ENCODE measurements at regions not wholly inside any gene's neighbourhood (a gene's known extent, or its start where the extent isn't known, plus 50 kb on each side); places are given as distances from the start of the nearest gene placed in this dataset.
"Not testable (repeated sequence)": the region's sequence is repeated elsewhere in the genome, so short reads cannot be mapped to it uniquely, and the experiment has no call there.

DNA sequence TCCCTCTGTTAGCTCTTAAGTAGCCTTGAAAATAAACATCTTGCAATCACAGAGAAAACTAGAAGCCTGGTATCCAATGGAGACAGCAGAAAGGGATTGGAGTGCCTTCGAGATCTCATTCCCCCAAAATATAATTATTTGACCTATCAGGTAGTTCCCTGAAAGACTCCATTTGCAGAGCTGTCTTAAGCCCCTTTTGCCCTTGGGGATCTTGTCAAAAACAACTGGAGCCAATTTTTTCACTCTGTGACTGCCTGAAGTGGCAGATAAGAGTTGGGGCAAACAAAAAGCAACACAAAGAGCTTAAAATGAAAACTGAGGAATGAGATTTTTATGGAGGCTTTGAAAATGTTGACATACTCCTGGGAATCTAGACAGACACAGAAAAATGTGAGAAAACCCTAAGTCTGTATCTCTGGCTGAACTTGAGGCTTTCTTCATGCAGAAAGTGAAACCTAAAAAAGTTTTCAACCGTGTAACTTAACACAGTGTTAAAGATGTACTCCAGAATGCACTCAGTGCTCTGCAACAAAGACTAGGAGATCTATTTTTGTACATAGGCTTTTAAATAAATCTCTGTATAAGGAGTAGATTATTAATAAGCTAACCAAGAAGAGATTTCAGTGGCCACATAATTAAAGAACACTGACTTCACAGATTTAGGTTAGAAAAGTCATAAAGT lies 971.1 kb upstream of the MAN1A1 start:
- no peak for DNase-seq

DNA sequence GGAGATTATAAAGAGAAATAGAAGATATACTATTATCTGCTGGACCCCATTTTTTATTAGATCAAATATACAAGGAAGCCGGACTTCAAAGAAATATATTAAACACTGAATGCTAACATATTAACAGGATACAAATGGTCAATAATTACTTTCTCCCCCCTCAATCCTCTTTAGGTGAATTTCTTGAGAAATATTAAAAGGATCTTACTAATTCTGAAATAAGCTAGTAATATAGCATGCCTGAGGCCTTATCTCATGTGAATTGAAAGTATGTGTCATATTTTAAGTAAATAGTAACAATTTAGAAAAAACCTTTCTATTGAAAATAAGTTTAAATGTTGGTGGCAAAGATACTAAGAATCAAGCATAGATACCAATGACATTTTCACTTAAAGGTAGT lies 954.7 kb upstream of the MAN1A1 start:
- no peak for DNase-seq

DNA sequence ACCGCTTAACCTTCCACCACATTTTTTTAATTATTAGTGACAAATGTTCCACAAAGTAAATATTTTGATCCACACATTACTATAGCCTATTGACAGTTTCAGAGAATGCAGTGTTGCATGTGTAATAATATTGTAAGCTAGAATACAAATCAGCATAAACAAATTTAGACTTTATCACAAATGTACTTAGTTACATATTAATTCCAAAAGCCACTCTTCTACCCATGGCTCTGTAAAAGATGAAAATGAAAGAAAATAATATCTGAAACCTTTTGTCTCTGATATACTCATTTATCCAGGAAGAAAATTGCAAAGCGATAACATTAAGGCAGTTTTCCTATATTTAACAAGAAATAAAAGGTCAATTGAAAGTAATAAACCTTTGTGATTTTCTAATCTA lies 954.0 kb upstream of the MAN1A1 start:
- DNase-seq = no peak

DNA sequence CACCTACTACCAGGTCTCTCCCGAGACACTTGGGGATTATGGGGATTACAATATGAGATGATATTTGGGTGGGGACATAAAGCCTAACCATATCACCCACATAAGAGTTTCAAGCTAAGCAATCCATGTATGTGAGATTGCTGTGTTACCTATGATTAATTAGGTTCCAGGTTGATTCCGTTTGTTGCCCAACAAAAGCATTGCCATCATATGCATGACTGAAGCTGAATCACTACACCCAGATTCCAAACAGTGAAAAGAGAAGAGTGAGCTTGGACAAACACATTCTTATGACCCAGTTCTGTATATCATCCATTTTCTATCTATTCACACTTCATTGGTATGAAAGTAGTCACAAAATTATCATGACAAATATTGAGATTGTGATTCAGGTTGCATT lies 952.5 kb upstream of the MAN1A1 start:
- DNase-seq = no peak

DNA sequence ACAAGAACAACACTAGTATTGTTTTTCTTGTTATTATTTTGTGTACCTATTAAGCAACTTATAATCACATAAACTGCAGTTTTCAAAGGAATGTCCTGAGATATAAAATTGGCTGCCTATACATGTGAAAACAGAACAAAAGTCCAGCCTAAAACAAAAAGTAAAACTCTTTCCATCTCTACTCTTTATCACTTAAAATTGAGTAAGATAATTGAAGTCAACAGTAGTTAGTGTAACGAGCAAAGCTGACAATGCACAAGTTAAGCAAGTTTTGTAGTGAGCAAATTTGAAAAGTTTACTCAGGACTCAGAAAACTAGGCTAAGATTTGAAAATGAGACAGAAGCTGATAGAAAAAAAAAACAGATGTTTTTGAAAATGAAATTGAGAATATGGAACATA lies 941.4 kb upstream of the MAN1A1 start:
- no peak for DNase-seq

DNA sequence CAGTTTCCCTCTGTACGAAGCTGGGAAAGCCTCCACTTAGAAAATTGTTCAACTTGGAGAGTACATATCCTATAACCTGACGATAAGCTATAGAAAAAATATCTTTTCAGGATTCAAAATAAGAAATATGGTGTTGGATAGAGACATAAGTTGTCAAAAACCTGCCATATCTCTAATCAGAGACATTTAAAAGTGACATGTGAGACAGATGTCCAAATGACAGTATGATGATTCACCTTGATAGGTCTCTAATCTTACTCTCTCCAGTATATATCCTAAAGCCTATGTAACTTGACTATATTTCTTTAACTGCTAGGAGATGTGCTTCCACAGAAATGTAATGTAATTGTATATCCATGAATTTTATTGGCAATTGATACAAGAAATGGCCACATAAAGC lies 932.4 kb upstream of the MAN1A1 start:
- no peak for DNase-seq

DNA sequence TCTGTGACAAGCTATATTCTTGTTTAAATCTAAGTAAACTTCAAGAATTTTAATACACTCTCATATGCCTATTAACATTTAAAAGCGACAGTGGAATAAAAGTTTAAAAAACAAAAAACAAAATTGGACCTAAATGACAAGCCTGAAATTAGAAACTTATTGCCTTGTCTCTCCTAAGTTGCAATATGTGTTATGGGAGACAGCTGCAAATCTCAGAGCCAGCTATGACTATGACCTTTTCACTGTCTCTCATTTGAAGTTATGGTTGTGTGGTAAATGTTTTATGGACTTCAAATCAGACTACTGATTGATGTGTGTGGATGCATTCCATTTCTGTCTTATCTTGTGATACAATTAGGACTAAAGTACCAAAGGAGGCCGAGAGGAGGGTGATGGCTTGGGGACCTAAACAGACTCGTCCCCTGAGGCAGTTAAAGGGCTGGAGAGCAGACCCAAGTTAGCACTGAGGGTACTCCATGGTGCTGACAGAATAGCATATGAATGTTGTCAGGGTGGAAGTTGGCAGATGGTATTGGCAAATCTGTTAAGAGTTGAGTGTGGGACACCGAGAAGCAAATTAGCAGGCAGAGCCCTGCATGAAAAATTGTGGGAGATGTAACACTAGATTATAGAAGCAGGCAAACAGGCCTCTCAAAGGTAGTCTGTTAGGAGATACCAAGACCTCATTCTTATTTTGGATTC lies 930.1 kb upstream of the MAN1A1 start:
- DNase-seq = no peak

DNA sequence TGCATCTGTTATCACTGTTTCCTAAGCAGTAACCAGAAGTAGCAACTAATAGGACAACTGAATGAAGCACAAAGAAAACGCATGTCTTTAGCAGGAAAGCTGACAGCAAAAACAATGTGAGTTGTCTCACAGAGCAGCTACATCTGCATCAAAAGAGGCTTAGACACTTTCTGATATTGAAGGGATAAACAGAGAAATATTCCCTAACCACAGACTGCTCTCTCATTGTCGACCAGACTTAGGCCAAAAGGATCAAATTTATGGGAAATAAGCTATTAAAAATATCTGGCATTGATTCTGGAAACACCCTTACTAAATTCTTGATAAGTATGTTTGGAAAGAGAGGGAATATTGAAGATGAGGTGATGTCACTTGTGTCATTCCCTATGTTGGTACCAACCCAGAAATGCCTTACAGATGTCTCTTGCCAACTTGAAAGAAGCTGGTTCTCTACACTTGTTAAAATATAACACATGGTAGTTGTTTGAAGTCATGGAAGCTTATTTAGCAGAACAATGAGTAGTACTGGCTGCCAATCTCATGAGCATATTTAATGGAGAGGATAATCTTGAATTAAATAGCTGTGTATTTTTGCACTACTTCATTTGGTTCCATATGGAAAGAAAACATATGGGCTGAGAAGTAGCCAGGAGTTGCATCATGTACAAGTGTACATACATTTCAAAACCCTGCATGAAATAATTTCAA lies 929.3 kb upstream of the MAN1A1 start:
- no peak for DNase-seq

DNA sequence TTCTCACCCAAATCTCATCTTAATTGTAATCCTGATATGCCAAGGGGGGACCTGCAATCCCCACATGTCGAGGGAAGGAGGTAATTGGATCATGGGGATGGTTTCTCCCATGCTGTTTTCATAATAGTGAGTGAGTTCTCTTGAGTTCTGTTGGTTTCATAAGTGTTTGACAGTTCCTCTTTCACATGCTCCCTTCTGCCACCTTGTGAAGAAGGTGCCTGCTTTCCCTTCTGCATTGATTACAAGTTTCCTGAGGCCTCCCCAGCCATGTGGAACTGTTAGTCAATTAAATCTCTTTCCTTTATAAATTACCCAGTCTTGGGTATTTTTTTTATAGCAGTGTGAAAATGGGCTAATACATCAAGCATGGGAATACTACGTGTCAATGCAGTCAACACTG lies 925.0 kb upstream of the MAN1A1 start:
- DNase-seq = no peak

DNA sequence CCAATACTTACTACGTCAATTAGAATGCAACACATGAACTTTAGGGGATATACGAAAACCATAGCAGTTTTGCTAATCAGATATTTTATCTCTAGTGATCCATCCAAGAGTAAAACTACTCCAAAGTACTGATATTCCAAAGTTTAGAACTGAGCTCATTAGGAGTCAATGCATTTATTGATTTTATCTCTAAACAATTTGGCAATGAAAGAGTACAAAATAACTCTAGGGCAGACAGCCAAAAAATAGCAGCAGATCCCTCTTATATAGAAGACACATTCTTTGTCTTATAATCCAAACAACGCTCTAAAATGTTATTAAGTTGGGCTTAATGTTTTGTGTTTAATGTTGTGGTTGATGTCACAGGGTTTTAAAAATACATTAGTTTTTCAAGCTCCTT lies 923.9 kb upstream of the MAN1A1 start:
- DNase-seq = no peak

DNA sequence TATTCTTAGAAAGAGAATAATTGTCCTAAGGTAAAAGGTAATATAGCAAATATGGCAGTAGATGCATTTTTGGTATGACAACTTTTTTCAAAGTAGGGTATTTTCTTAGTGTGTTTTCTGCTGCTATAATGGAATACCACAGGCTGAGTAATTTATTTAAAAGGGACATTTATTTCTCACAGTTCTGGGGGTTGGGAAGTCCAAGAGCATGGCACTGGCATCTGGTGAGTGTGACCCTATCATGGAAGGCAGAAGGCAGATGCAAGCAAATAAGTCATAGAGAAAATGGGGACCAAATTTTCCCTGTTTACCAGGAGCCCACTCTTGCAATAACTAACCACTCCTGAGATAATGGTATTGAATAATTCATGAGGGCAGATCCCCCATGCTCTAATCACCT lies 922.5 kb upstream of the MAN1A1 start:
- no peak for DNase-seq

DNA sequence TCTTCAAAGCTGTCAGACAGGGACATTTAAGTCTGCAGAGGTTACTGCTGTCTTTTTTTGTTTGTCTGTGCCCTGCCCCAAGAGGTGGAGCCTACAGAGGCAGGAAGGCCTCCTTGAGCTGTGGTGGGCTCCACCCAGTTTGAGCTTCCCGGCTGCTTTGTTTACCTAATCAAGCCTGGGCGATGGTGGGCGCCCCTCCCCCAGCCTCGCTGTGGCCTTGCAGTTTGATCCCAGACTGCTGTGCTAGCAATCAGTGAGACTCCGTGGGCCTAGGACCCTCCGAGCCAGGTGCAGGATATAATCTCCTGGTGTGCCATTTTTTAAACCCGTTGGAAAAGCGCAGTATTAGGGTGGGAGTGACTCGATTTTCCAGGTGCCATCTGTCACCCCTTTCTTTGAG lies 918.7 kb upstream of the MAN1A1 start:
- not testable (repeated sequence) for DNase-seq

DNA sequence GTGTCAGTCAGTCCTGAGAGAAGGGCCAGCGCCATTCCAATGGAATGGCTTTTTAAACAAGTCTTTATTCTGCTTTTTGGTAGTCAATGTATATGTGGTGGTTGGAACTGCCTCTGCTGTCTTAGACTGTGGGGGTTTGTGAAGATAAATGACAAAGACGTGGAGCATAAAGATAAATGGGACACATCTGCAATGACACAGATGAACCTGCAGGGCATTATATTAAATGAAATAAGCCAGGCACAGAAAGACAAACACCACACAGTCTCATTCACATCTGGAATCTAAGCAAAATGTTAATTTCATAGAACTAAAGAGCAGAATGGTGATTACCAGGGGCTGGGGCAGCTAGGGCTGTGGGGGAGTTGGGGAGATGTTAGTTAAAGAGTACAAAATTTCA lies 912.8 kb upstream of the MAN1A1 start:
- DNase-seq = no peak

DNA sequence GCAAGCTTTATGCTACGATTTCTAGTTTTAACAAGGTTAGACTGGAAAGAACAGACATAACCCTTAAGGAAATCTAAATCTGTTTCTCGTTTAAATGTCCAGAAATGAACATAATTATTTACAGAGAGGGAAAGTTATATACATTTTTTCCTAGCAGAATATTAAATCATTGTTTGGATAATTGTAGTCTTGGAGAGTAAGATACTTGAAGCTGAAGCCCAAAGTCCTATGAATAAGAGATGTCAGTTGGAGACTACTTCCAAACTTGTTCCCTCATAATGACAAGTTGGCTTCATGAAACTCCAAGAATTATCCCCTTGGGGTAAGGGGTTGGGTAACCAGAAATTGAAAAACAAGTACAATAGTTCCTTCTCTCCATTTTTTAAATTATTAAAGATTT lies 911.1 kb upstream of the MAN1A1 start:
- DNase-seq = no peak

DNA sequence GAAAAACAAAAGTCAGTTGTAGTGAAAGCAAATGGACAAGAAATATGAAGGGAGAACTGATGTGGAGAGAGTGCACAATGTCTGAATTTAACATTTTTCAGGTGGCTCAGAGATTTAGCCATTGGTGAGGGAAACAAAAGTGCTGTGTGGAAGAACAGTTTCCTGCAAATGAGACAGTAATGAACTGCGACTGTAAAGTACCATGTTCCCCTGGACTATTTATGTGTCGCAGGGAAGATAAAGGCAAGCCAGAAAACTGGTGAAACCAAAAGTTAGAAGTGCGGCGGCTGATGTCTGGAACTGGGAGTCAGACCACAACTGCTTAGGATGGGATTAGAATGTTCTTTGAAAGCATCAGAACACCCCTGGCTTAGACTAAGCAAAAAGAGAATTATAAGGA lies 905.1 kb upstream of the MAN1A1 start:
- no peak for DNase-seq

DNA sequence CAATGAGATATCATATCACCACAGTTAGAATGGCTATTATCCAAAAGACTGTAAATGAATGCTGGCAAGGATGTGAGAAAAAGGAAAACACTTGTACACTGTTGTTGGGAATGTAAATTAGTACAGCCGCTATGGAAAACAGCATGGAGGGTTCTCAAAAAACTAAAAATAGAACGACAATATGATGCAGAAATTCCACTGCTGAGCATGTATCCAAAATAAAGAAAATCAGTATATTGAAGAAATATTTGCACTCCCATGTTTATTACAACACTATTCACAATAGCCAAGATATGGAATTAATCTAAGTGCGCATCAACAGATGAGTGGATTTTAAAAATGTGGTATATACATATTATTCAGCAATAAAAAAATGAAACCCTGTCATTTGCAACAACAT lies 898.9 kb upstream of the MAN1A1 start:
- DNase-seq = no peak

DNA sequence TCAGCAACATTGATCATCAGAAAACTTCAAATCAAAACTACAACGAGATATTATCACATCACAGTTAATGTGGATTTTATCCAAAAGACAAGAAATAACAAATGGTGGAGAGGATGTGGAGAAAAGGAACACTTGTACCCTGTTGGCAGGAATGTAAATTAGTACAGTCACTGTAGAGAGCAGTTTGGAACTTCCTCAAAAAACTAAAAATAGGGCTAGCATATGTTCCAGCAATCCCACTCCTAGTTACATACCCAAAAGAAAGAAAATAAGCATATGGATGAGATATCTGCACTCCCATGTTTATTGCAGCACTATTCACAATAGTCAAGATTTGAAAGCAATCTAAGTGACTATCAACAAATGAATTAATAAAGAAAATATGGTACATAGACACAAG lies 887.7 kb upstream of the MAN1A1 start:
- no peak for DNase-seq

DNA sequence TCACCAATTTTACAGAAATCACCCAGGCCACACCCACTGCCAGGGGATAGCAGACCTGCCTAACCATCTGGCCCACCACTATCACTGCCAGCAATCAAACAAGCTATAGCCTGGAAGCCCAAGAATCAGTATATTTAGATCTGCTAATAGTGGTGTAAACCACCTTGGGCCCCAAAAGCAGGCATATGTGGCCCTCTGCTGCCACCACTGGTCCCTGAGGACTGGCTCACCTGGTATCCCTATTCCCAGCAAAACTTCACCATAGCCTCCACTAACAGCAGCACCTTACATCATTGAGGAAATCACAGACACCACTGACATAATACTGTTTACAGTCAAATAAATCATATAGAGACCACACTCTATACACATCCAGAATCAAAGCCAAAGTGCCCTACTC lies 880.4 kb upstream of the MAN1A1 start:
- no peak for DNase-seq

DNA sequence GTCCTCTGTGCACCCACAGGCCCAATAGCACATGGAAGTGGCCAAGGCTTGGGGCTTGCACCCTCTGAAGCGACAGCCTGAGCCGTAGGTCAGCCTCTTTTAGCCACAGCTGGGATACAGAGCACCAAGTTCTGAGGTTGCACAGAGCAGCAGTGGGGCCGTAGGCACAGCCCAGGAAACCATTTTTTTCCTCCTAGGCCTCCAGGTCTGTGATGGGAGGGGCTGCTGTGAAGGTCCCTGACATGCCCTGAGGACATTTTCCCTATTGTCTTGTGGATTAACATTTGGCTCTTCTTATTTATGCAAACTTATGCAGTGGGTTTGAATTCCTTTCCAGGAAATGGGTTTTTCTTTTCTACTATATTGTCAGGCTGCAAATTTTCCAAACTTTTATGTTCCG lies 878.7 kb upstream of the MAN1A1 start:
- DNase-seq = no peak

DNA sequence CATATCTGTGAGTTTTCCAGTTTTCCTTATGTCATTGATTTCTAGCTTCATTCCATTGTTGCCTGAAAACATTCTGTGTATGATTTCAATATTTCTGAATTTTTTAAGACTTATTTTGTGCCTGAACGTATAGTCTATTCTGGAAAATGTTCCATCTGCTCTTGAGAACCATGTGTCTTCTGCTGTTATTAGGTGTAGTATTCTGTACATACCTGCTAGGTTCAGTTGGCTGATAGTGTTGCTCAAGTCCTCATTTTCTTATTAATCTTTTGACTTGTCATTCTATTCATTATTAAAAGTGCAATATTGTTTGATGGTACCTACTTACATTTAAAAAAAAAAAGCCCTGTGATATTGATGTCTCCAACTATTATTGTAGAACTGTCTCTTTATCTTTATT lies 869.8 kb upstream of the MAN1A1 start:
- DNase-seq = no peak

DNA sequence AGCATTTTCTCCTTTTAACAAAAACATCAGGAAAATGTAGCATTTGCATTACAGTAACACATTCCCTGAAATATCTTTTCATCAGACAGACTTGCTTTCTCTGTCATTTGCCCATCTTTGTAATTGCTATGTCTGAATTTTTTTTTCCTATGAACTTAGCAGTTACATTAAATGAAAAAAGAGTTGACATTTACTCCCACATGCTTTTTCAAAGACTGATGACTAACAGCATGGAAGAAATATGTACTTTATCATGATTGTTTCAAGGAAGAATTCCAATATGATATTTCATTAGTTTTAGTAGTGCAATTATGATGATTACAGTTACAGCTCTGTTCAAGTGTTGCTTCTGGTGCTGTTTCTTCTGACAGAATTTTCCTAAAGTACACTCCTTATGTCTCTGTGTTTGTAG lies 864.5 kb upstream of the MAN1A1 start:
- DNase-seq = no peak

DNA sequence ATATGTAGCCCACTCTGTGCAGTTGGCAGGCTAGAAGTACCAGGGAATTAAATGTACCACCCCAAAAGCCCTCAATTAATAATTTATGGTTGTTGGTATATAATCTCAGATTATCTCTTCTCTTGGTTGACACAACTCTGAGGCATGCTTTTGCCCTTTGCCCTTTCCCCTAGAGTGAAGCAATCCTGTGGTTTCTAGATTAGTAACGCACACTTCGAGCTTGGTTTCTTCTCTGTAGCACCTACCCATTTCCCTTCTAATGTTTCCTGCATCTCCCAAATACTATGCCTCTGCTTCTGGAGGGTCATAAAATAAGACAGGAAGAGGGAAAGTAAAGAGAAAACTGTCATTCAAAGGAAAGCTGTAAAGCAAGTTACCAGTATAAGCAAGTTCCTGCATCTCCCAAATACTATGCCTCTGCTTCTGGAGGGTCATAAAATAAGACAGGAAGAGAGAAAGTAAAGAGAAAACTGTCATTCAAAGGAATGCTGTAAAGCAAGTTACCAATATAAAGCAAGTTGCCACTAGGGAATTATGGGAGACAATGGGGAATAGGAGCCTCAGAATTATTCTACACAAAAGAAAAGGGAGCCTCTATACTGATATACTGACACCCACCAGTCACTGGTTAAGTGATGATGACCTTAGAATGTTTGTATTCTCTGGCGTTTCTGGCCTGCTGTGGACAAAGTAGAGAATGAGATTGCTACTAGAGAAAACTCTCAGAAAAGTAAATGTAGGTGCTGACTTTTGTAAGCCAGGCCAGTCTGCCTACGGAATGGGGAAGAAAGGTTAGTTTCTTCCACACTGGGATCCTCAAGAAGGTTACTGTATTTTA lies 862.6 kb upstream of the MAN1A1 start:
- DNase-seq = no peak

DNA sequence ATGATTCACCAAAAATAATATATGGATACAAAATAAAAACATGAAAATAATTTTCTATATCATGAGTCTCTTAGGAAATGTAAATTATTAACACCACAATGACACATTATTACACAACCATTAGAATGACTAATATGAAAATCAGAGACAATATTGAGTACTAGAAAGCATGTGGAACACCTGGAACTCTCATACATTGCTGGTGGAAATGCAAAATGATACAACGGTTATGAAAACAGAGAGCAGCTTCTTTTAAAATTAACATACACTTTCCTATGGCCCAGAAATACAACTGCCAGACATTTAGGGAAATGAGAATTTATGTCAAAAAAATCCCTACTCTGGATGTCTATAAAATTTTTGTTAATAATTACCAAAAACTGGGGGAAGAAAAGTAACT lies 853.3 kb upstream of the MAN1A1 start:
- DNase-seq = no peak

DNA sequence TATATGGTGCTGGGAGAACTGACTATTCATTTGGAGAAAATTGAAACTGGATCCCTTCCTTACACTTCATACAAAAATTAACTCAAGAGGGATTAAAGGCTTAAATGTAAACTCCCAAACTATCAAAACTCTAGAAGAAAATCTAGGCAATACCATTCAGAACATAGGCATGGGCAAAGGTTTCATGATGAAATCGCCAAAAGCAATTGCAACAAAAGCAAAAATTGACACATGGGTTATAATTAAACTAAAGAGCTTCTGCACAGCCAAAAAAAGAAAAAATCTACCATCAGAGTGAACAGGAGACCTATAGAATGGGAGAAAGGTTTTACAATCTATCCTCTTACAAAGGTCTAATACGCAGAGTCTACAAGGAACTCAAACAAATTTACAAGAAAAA lies 851.3 kb upstream of the MAN1A1 start:
- no peak for DNase-seq

Data from NCI-H146 (cell line).